ENCODE measurements at regions not wholly inside any gene's neighbourhood (a gene's known extent, or its start where the extent isn't known, plus 50 kb on each side); places are given as distances from the start of the nearest gene placed in this dataset.

- BruUV-seq (replicated peaks), result no TSS peak
- no peaks in the 10 kb centered on the region for H4K20me1 ChIP-seq (ENCODE audit: insufficient read depth, low read length)
- H4K5ac ChIP-seq (ENCODE audit: low read depth, low read length), result no peak overlapping the region
- peaks cover 4% of the 10 kb centered on the region; the same call in 1 of the 2 replicates for H3K9me3 ChIP-seq (ENCODE audit: control insufficient read depth, insufficient read depth, low read length)
- dilution Hi-C loops (cut with HindIII; ENCODE audit: low sequenced_read_pairs, unreplicated experiment) (no loop called here), intact Hi-C loops (cut with micrococcal nuclease) (no loop called here), in situ Hi-C loops (cut with MboI; ENCODE audit: low sequenced_read_pairs) (no loop called here)
- no peak overlapping the region for H4K91ac ChIP-seq (ENCODE audit: insufficient read depth, low read depth, low read length)
- no peaks in the 10 kb centered on the region for H3K36me3 ChIP-seq (ENCODE audit: control insufficient read depth, insufficient read depth, low read length)
- no peak overlapping the region for H3K27ac ChIP-seq (ENCODE audit: insufficient read depth, low read length)
- H3K23ac ChIP-seq (ENCODE audit: low read depth, low read length), result no peak overlapping the region
- CTCF ChIA-PET, result interaction anchor here (0.7 kb wide), 1 partner anchor 21 kb away, joined by 3 read pairs; no protein-coding TSS in a partner anchor
- H3K4me3 ChIP-seq (ENCODE audit: insufficient read depth, low read depth, low read length), result no peak overlapping the region
- H2AFZ ChIP-seq (replicated peaks; ENCODE audit: low read length, poor library complexity), result no peak overlapping the region
- no peaks in the 10 kb centered on the region for H3K27me3 ChIP-seq (ENCODE audit: control insufficient read depth, insufficient read depth, low read length)
- H2AK9ac ChIP-seq (replicated peaks; ENCODE audit: low read depth, low read length, poor library complexity), result no peak overlapping the region
- no peak overlapping the region for H3K18ac ChIP-seq (ENCODE audit: low read depth, low read length)
- ATAC-seq (ENCODE audit: low read depth), result no peak
- no peak overlapping the region for H2BK20ac ChIP-seq (ENCODE audit: low read depth, low read length)
- no peaks in the 10 kb centered on the region for H3K4me1 ChIP-seq (ENCODE audit: control insufficient read depth, insufficient read depth, low read length)
- WGBS, 2 experiments (ENCODE audit: extremely low coverage in 2 of 2, insufficient read length in 1 of 2), result no CpG with 5 or more reads among the region's 1 CpG
- no peak for DNase-seq
- no peaks in the 10 kb centered on the region for H3K79me1 ChIP-seq (ENCODE audit: low read depth in 1 of 2, low read length in 2 of 2)
- no peak overlapping the region for H3K9ac ChIP-seq (ENCODE audit: low read depth, low read length)
- no peak overlapping the region for H4K8ac ChIP-seq (ENCODE audit: low read depth in 2 of 2, low read length in 2 of 2)
- no peak overlapping the region for H2AK5ac ChIP-seq (ENCODE audit: low read depth, low read length)
- no peak overlapping the region for H3K4me2 ChIP-seq (ENCODE audit: low read depth, low read length)
- H3K9me1 ChIP-seq (ENCODE audit: insufficient read depth, low read length), result no peaks in the 10 kb centered on the region
- no peak overlapping the region for H3K4ac ChIP-seq (ENCODE audit: low read depth, low read length)
- no peak for TF ChIP-seq USF2 (IDR thresholded peaks at IDR 0.05; ENCODE audit: low read depth, low read length)
- no peak for TF ChIP-seq CTCF (conservative IDR thresholded peaks at IDR 0.05; ENCODE audit: low read depth, low read length)
- TF ChIP-seq CEBPB (IDR thresholded peaks at IDR 0.05; ENCODE audit: low read depth, low read length), result no peak
- TF ChIP-seq MAFK (IDR thresholded peaks at IDR 0.05; ENCODE audit: low read depth, low read length), result no peak
- TF ChIP-seq RFX5 (IDR thresholded peaks at IDR 0.05; ENCODE audit: low read depth, low read length), result no peak
- TF ChIP-seq NFE2L2 (IDR thresholded peaks at IDR 0.05; ENCODE audit: low read depth, low read length), result no peak
- TF ChIP-seq FOS (IDR thresholded peaks at IDR 0.05; ENCODE audit: low read depth, low read length), result no peak
- no peak for TF ChIP-seq SMC3 (IDR thresholded peaks at IDR 0.05; ENCODE audit: low read depth, low read length)
- no peak for TF ChIP-seq BHLHE40 (IDR thresholded peaks at IDR 0.05; ENCODE audit: low read depth, low read length)
- no peak overlapping the region for H3K56ac ChIP-seq (ENCODE audit: extremely low read depth, insufficient read depth, low read length)
- no peak overlapping the region for H2BK15ac ChIP-seq (ENCODE audit: low read depth, low read length)
- H3K14ac ChIP-seq (replicated peaks; ENCODE audit: low read depth, low read length), result no peak overlapping the region
- H2BK120ac ChIP-seq (ENCODE audit: low read depth, low read length), result no peak overlapping the region
- no peak overlapping the region for H2BK5ac ChIP-seq (ENCODE audit: low read depth, low read length, poor library complexity, severe bottlenecking)
- POLR2A ChIA-PET (ENCODE audit: unreplicated experiment), result no interaction called here
Observed at GRCh38 chr2:78237704-78238103, 715.5 kb upstream of the LRRTM4 start.

Data from IMR-90 (cell line).